ENCODE measurements at regions not wholly inside any gene's neighbourhood (a gene's known extent, or its start where the extent isn't known, plus 50 kb on each side); places are given as distances from the start of the nearest gene placed in this dataset.

GRCh38 chr2:190812506-190813294 is 67.9 kb upstream of the GLS start:
- no peak for TF ChIP-seq CTCF (IDR thresholded peaks at IDR 0.05)
- no peak for TF ChIP-seq POLR2A (IDR thresholded peaks at IDR 0.05)
- no peak for TF ChIP-seq POLR2AphosphoS5 (IDR thresholded peaks at IDR 0.05)

All from transverse colon (tissue), 4 donors.